Subcutaneous abdominal adipose tissue (tissue), 5 donors: ENCODE measurements at regions not wholly inside any gene's neighbourhood (a gene's known extent, or its start where the extent isn't known, plus 50 kb on each side); places are given as distances from the start of the nearest gene placed in this dataset.

Experiments
- H3K27ac ChIP-seq: one replicate; pipeline ENCODE4 v1.7.0; 2013; ENCODE audit warnings: low read depth, mild to moderate bottlenecking, inconsistent platforms, low read length, moderate library complexity
- H3K27me3 ChIP-seq, 5 donors: one replicate each; pipeline ENCODE4 v1.7.0; 2013; ENCODE audit warnings: low read length in 5 of 5, inconsistent platforms in 1 of 5; ENCODE audit not compliant: control insufficient read depth in 5 of 5, insufficient read depth in 4 of 5
- H3K36me3 ChIP-seq, 5 donors: one replicate each; pipeline ENCODE4 v1.7.0; 2013; ENCODE audit warnings: low read length in 5 of 5; ENCODE audit not compliant: control insufficient read depth in 5 of 5, insufficient read depth in 5 of 5
- H3K4me1 ChIP-seq, 5 donors: one replicate each; pipeline ENCODE4 v1.7.0; 2013; ENCODE audit warnings: low read length in 5 of 5, mild to moderate bottlenecking in 3 of 5, moderate library complexity in 1 of 5; ENCODE audit not compliant: control insufficient read depth in 5 of 5, insufficient read depth in 5 of 5
- H3K4me3 ChIP-seq, 5 donors: one replicate each; pipeline ENCODE4 v1.7.0; 2013; ENCODE audit warnings: low read length in 5 of 5, low read depth in 1 of 5
- H3K9ac ChIP-seq, 5 donors: one replicate each; pipeline ENCODE4 v1.7.0; 2013; ENCODE audit warnings: low read length in 5 of 5, mild to moderate bottlenecking in 4 of 5, moderate library complexity in 3 of 5
- H3K9me3 ChIP-seq, 5 donors: one replicate each; pipeline ENCODE4 v1.7.0; 2013; ENCODE audit warnings: low read length in 5 of 5; ENCODE audit not compliant: control insufficient read depth in 5 of 5
- donor health status: healthy.
- donor health status: healthy.
- donor health status: healthy.
- donor health status: healthy.
- donor health status: healthy.

DNA sequence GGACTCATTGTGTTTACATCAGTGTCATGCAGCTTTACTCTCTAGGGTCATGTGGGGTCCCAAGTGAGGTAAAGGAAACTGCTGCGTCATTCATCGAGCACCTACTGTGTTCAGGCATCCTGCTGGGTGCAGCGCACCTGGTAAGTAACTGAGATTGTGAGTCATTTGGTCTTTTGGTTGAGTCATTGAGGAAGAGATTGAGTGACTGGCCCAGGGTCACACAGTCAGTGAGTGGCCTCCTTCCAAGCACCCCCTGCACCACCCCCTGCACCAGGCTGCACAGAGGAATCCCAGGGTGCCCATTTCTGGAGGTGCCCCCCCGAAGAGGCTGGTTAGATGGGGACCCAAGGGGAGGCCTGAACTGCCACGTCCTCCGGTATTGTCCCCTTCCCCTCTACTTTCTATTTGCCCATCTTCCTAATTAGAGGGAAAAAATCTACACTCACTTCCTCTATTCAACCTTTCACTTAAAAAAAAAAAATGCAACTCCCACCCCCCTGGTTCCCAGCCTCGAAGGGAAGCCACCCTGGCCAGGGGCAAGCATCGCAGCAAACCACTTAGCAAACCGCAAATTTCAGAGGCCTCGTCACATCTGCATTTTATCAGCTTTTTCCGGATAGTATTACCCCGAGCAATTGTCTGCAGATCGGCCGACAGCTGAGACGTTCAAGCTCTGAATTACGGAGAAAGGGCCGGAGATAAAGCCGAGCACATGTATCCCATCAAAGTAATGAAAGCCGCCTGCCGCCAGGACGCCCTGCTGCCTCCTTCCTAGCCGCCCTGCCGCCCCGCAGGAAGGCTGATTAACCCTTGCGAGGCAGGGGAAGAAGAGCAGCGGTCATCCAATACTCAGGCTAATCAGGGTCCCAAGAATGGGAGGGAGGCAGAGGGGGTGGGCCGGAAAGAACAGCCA, 96.3 kb upstream of the MSX1 start:
- H3K27me3 ChIP-seq, result peaks cover 0 to 15% (median 6%) of the 10 kb centered on the region in 5 donors
- no peaks in the 10 kb centered on the region for H3K36me3 ChIP-seq
- H3K27ac ChIP-seq, result no peak overlapping the region
- no peak overlapping the region for H3K4me3 ChIP-seq
- H3K9me3 ChIP-seq, result peaks cover 0 to 2% (median 0%) of the 10 kb centered on the region in 5 donors
- H3K9ac ChIP-seq, result no peak overlapping the region
- no peaks in the 10 kb centered on the region for H3K4me1 ChIP-seq

GRCh38 chr4:4762300-4762699, 97.2 kb upstream of the MSX1 start:
- no peaks in the 10 kb centered on the region for H3K36me3 ChIP-seq
- H3K4me1 ChIP-seq, result no peaks in the 10 kb centered on the region
- peaks cover 0 to under 1% (median 0%) of the 10 kb centered on the region in 5 donors for H3K9me3 ChIP-seq
- H3K27me3 ChIP-seq, result peaks cover 0 to 15% (median 6%) of the 10 kb centered on the region in 5 donors
- H3K4me3 ChIP-seq, result no peak overlapping the region
- no peak overlapping the region for H3K9ac ChIP-seq
- no peak overlapping the region for H3K27ac ChIP-seq

DNA sequence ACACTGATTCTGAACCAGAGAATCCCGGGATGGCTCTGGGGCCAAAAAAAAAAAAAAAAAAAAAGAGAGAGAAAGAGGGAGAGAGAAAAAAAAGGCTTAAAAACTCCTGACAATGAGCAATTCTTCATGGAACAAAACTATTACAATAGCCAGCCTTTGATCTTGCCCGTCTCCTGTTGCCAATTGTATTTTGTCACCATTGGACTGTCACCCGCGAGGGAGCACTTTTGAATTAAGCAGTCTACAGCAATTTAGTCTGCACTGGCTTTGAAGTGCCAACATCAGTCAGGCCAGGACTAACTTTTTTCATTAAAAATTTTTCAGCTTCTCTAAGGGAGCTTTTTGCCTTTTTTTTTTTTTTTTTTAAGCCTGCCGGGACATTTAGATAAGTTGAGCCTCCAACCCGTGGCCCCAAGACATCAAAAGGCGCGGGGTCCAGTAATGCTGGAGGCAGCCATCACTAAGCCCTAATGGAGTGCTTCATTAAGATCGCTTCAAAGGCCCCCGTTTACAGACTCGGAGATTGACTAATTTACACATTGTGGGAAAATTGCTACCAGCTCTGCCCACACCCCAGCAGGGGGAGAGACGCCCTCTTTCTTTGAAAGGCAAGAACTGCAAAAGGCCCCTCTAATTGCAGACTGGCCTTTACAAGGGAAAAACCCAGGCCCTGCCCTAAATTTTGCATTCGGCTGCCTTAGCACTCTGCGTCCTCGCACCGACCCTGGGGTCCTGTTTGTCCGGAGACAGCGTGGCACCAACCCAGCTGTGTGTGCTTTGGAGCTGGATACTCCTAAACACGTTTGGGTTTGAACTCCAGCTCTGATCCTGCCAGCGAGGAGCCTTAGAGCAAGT, 98.1 kb upstream of the MSX1 start:
- Histone ChIP-seq H3K4me3 (no peak overlapping the region), H3K9me3 (no peaks in the 10 kb centered on the region), H3K36me3 (no peaks in the 10 kb centered on the region), H3K27me3 (peaks cover 0 to 15% (median 6%) of the 10 kb centered on the region in 5 donors), H3K9ac (no peak overlapping the region), H3K4me1 (no peaks in the 10 kb centered on the region), H3K27ac (no peak overlapping the region)

GRCh38 chr4:4759883-4760282, 99.6 kb upstream of the MSX1 start:
- Histone ChIP-seq H3K4me3 (no peak overlapping the region), H3K36me3 (no peaks in the 10 kb centered on the region), H3K9me3 (no peaks in the 10 kb centered on the region), H3K4me1 (no peaks in the 10 kb centered on the region), H3K27ac (no peak overlapping the region), H3K27me3 (peaks cover 0 to 17% (median 6%) of the 10 kb centered on the region in 5 donors), H3K9ac (no peak overlapping the region)

DNA sequence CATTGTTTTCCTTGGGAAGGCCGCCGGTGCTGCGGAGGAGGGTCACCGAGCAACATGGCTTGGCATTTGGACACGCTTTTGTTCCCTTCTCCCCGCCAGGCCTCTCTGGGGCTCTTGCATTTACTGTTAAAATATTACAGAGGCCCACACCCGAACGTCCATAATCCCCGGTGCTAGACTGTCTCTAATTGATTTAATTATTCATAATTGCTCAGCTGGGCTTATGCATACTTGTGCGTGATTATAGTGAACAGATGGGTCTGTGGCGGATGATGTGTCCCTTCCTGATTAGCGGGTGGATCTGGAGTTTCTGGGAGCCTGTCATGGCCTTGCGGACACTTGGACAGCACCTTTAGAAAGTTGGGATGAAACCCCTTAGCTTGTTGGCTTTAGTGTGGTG, 100.2 kb upstream of the MSX1 start:
- H3K36me3 ChIP-seq, result no peaks in the 10 kb centered on the region
- no peaks in the 10 kb centered on the region for H3K4me1 ChIP-seq
- H3K9me3 ChIP-seq, result no peaks in the 10 kb centered on the region
- no peak overlapping the region for H3K4me3 ChIP-seq
- no peak overlapping the region for H3K9ac ChIP-seq
- peaks cover 0 to 16% (median 7%) of the 10 kb centered on the region in 5 donors for H3K27me3 ChIP-seq
- H3K27ac ChIP-seq, result no peak overlapping the region

GRCh38 chr4:4758681-4759080, 100.8 kb upstream of the MSX1 start:
- Histone ChIP-seq H3K27me3 (peaks cover 0 to 16% (median 10%) of the 10 kb centered on the region in 5 donors), H3K9ac (no peak overlapping the region), H3K4me3 (no peak overlapping the region), H3K9me3 (no peaks in the 10 kb centered on the region), H3K36me3 (no peaks in the 10 kb centered on the region), H3K4me1 (no peaks in the 10 kb centered on the region), H3K27ac (no peak overlapping the region)

GRCh38 chr4:4755306-4755705, 104.2 kb upstream of the MSX1 start:
- Histone ChIP-seq H3K9ac (no peak overlapping the region), H3K4me3 (no peak overlapping the region), H3K4me1 (no peaks in the 10 kb centered on the region), H3K9me3 (no peaks in the 10 kb centered on the region), H3K36me3 (no peaks in the 10 kb centered on the region), H3K27ac (no peak overlapping the region), H3K27me3 (peaks cover 0 to 23% (median 13%) of the 10 kb centered on the region in 5 donors)

DNA sequence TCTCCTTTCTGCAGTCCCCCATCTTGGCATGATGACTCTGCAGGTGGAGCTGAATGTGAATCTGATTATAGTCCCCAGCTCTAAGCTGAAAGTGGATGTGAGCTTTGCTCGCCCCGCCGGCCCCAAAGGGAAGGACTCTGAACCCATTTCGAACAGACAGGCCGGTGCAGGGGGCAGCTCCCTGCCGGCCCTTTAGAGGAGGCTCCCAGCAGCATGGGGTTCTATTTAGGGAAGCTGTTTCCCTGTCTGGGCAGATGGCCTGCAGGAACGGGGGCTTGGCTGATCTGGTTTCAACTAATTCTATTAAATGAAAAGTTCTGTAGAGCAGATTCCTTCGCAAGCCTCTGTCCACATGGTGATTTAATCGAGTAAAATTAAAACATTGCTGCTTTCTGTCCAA, 104.8 kb upstream of the MSX1 start:
- Histone ChIP-seq H3K4me3 (no peak overlapping the region), H3K9ac (no peak overlapping the region), H3K27ac (no peak overlapping the region), H3K4me1 (no peaks in the 10 kb centered on the region), H3K27me3 (peaks cover 0 to 25% (median 13%) of the 10 kb centered on the region in 5 donors), H3K9me3 (no peaks in the 10 kb centered on the region), H3K36me3 (no peaks in the 10 kb centered on the region)

DNA sequence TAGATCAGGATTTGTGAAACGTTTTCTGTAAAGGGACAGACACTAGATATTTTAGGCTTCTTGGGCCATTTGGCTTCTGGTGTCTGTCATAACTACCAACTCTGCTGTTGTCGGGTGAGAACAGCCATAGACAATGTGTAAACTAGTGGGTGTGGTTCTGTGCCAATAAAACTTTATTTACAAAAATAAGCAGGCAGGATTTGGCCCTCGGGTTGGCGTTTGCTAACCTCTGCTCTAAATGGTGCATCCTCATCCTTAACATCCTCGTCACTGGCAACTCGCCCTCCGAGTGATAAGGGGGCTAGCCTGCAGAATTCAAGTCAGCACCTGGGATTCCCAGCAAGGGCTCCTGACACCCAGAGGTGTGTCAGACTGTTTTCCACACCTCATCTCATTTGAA, 105.8 kb upstream of the MSX1 start:
- Histone ChIP-seq H3K9me3 (no peaks in the 10 kb centered on the region), H3K27ac (no peak overlapping the region), H3K27me3 (peaks cover 0 to 25% (median 13%) of the 10 kb centered on the region in 5 donors), H3K9ac (no peak overlapping the region), H3K4me3 (no peak overlapping the region), H3K36me3 (no peaks in the 10 kb centered on the region), H3K4me1 (no peaks in the 10 kb centered on the region)
